HepG2 (cell line): ENCODE measurements at regions not wholly inside any gene's neighbourhood (a gene's known extent, or its start where the extent isn't known, plus 50 kb on each side); places are given as distances from the start of the nearest gene placed in this dataset.

ENCODE experiments used
- ATAC-seq: fragments of 200-7000 bp; cut with Tn5 transposase; 3 replicates; pipeline ENCODE4 v1.9.1; 2020; ENCODE audit warnings: mild to moderate bottlenecking, moderate library complexity
- BruUV-seq: library from RNA; stranded (reverse); fragments of 400-500 nt; replicated peaks from 2 replicates; lab custom pipeline; 2021; lab: Mats Ljungman, UMichigan
- CTCF ChIA-PET: fragments of 300-600 bp; formaldehyde crosslinking; extraction: SDS; loops from one replicate; lab custom pipeline; 2021; ENCODE audit warnings: low total read pairs, inconsistent platforms, low intra/inter-chr PET ratio; lab: Yijun Ruan, JAX
- POLR2A ChIA-PET: fragments of 350-600 bp; sonication (Branson Sonifier 250); formaldehyde crosslinking; loops from one replicate; lab custom pipeline; 2020; ENCODE audit warnings: antibody characterized with exemption, inconsistent platforms; lab: Yijun Ruan, JAX
- DNase-seq: peaks from one replicate; pipeline ENCODE4 v3.0.0-alpha.2; 2015; ENCODE audit warnings: low spot score
- FAIRE-seq: peaks from 3 replicates; lab custom pipeline; 2011; peaks lifted over from hg19 to GRCh38; lab: Jason Lieb, UNC
- H2AFZ ChIP-seq: one replicate; pipeline ENCODE4 v1.6.1; 2011; ENCODE audit warnings: low read length, inconsistent platforms
- H3K27ac ChIP-seq: fragments of 300-600 bp; 3 replicates; pipeline ENCODE4 v1.8.0; 2011; ENCODE audit warnings: mixed run types, mild to moderate bottlenecking, mixed read lengths, low read length, inconsistent platforms; ENCODE audit not compliant: insufficient read depth; ENCODE audit errors: extremely low read length
- H3K27me3 ChIP-seq, 2 experiments: fragments of 200-600 bp in 1 of 2; 2 replicates in 1 of 2; 3 replicates in 1 of 2; pipeline versions ENCODE4 v1.6.0 to v1.8.0; 2011; ENCODE audit warnings: low read length in 2 of 2, mild to moderate bottlenecking in 2 of 2, moderate library complexity in 2 of 2, inconsistent platforms in 1 of 2; ENCODE audit not compliant: insufficient read depth in 2 of 2, control insufficient read depth in 1 of 2
- H3K36me3 ChIP-seq, 2 experiments: fragments of 200-600 bp in 1 of 2; replicated peaks in 1 of 2; 2 replicates in 1 of 2; 3 replicates in 1 of 2; pipeline versions ENCODE4 v1.5.1 to v1.8.0; 2011; ENCODE audit warnings: low read length in 2 of 2, inconsistent platforms in 1 of 2; ENCODE audit not compliant: insufficient read depth in 2 of 2, control insufficient read depth in 1 of 2
- H3K4me1 ChIP-seq: 2 replicates; pipeline ENCODE4 v1.5.1; 2012; ENCODE audit warnings: low read length, inconsistent platforms; ENCODE audit not compliant: insufficient read depth
- H3K4me2 ChIP-seq: 2 replicates; pipeline ENCODE4 v1.6.0; 2011; ENCODE audit warnings: low read depth, low read length, inconsistent platforms
- H3K4me3 ChIP-seq, 3 experiments: fragments of 200-600 bp in 1 of 3; sonication (generic), shearing (Covaris generic) in 1 of 3; replicated peaks in 1 of 3; 2 replicates each; pipeline ENCODE4 v1.5.1; 2011 to 2016; ENCODE audit warnings: low read length in 3 of 3, inconsistent platforms in 2 of 3, low read depth in 2 of 3, mild to moderate bottlenecking in 2 of 3, control low read depth in 1 of 3, mixed read lengths in 1 of 3; ENCODE audit not compliant: insufficient read depth in 1 of 3
- H3K79me2 ChIP-seq: one replicate; pipeline ENCODE4 v1.6.1; 2011; ENCODE audit warnings: low read length, inconsistent platforms; ENCODE audit not compliant: insufficient read depth
- H3K9ac ChIP-seq: 2 replicates; pipeline ENCODE4 v1.6.0; 2011; ENCODE audit warnings: mild to moderate bottlenecking, low read depth, low read length, inconsistent platforms; ENCODE audit not compliant: insufficient read depth
- H3K9me3 ChIP-seq: 2 replicates; pipeline ENCODE4 v1.5.1; 2012; ENCODE audit warnings: mild to moderate bottlenecking, low read length
- H4K20me1 ChIP-seq: 2 replicates; pipeline ENCODE4 v1.6.0; 2011; ENCODE audit warnings: inconsistent platforms, mild to moderate bottlenecking, low read length, moderate library complexity; ENCODE audit not compliant: insufficient read depth
- ATF4 ChIP-seq, 2 experiments: fragments of 450-650 bp in 1 of 2; sonication (generic) in 1 of 2; formaldehyde crosslinking; IDR thresholded peaks; 2 replicates each; pipeline versions ENCODE4 v1.5.0 to v1.8.0; 2020 to 2022; ENCODE audit warnings: mild to moderate bottlenecking in 1 of 2, missing genetic modification reagents in 1 of 2
- CCDC6 ChIP-seq: sonication (generic); formaldehyde crosslinking; IDR thresholded peaks from 2 replicates; pipeline ENCODE4 v1.8.1; 2022; ENCODE audit warnings: mild to moderate bottlenecking, missing genetic modification reagents, moderate library complexity
- DNMT3B ChIP-seq: conservative IDR thresholded peaks from 2 replicates; pipeline ENCODE4 v1.6.1; 2016; ENCODE audit warnings: missing biosample characterization, control low read depth
- HDAC1 ChIP-seq: sonication (generic); formaldehyde crosslinking; IDR thresholded peaks from 2 replicates; pipeline ENCODE4 v1.5.1; 2020; ENCODE audit warnings: mild to moderate bottlenecking, missing genetic modification reagents
- IKZF1 ChIP-seq: fragments of 450-650 bp; IDR thresholded peaks from 2 replicates; pipeline ENCODE4 v1.7.1; 2016
- KDM3A ChIP-seq: IDR thresholded peaks from 2 replicates; pipeline ENCODE4 v1.6.1; 2018; ENCODE audit warnings: low read depth, missing compliant biosample characterization
- LBX2 ChIP-seq: sonication (generic); formaldehyde crosslinking; IDR thresholded peaks from 2 replicates; pipeline ENCODE4 v1.5.0; 2020; ENCODE audit warnings: missing genetic modification reagents, mild to moderate bottlenecking, borderline replicate concordance
- RARA ChIP-seq: IDR thresholded peaks from 2 replicates; pipeline ENCODE4 v1.6.1; 2016; ENCODE audit warnings: missing genetic modification reagents, missing compliant biosample characterization
- SP140L ChIP-seq: sonication (generic); formaldehyde crosslinking; IDR thresholded peaks from 2 replicates; pipeline ENCODE4 v1.4.0; 2020; ENCODE audit warnings: missing genetic modification reagents, borderline replicate concordance
- ZNF124 ChIP-seq: sonication (generic); formaldehyde crosslinking; IDR thresholded peaks from 2 replicates; pipeline ENCODE4 v1.4.0; 2020; ENCODE audit warnings: missing genetic modification reagents
- ZNF17 ChIP-seq: sonication (generic); formaldehyde crosslinking; IDR thresholded peaks from 2 replicates; pipeline ENCODE4 v1.5.0; 2020; ENCODE audit warnings: mild to moderate bottlenecking, missing genetic modification reagents
- ZNF260 ChIP-seq: sonication (generic); formaldehyde crosslinking; IDR thresholded peaks from 2 replicates; pipeline ENCODE4 v1.4.0; 2020; ENCODE audit warnings: missing genetic modification reagents, low read depth, mild to moderate bottlenecking, borderline replicate concordance
- ZNF296 ChIP-seq: sonication (generic); formaldehyde crosslinking; conservative IDR thresholded peaks from 2 replicates; pipeline ENCODE4 v1.5.0; 2020; ENCODE audit warnings: mild to moderate bottlenecking, missing genetic modification reagents
- ZNF3 ChIP-seq: IDR thresholded peaks from 2 replicates; pipeline ENCODE4 v1.7.0; 2017; ENCODE audit warnings: inconsistent platforms
- ZNF34 ChIP-seq: sonication (generic); formaldehyde crosslinking; IDR thresholded peaks from 2 replicates; pipeline ENCODE4 v1.4.0; 2020; ENCODE audit warnings: mild to moderate bottlenecking, missing genetic modification reagents, borderline replicate concordance
- ZNF670 ChIP-seq: sonication (generic); formaldehyde crosslinking; IDR thresholded peaks from 2 replicates; pipeline ENCODE4 v1.8.0; 2022; ENCODE audit warnings: mild to moderate bottlenecking, missing genetic modification reagents, borderline replicate concordance
- WGBS: methylation state at CpG from one replicate; pipeline ENCODE4 v1.1.6; 2017; ENCODE audit warnings: low lambda C conversion rate; 5-methylcytosine and 5-hydroxymethylcytosine counted together
- in situ Hi-C: cut with HindIII; loops from 2 replicates; pipeline ENCODE4 v1.10.0; 2017; ENCODE audit warnings: low pct_unique_long_range_greater_than_20kb; ENCODE audit not compliant: extremely low pct_ligation_motif_present
- intact Hi-C: fragments of 100-400 bp; cut with micrococcal nuclease; formaldehyde crosslinking; loops from one replicate; pipeline ENCODE4 v1.10.0; 2022; ENCODE audit not compliant: unreplicated experiment
- TF ChIP-seq, protein P1 (sequence below): IDR thresholded peaks from 2 replicates; pipeline ENCODE4 v1.6.1; 2016; ENCODE audit warnings: low read depth, control low read depth
- TF ChIP-seq, protein P2 (sequence below): sonication (generic); formaldehyde crosslinking; IDR thresholded peaks from 2 replicates; pipeline ENCODE4 v1.4.0; 2020; ENCODE audit warnings: missing genetic modification reagents, mild to moderate bottlenecking, borderline replicate concordance

DNA sequence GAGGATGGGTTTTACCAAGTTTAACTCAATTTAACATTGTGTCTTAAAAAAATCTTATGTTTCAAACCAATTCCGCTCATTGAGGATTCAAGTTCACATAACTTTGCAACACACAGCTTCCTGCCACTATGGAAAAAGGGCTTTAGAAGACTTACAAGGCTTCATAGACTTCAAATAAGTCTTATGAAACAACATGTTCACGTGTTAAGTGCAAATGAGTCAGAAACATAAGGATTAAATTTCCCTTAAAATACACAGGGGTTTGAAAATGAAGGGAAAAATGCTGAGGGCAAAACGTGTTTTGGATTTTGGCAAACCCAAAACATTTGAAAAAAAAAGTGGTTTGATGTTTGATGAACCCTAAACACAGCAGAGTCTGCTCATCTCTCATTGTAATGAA is 364.8 kb downstream of the BMP4 start:
- Histone ChIP-seq H3K4me3 (no peak overlapping the region), H3K36me3 (no peaks in the 10 kb centered on the region), H3K9ac (no peak overlapping the region), H3K27me3 (no peaks in the 10 kb centered on the region), H3K79me2 (no peaks in the 10 kb centered on the region), H3K9me3 (no peaks in the 10 kb centered on the region), H4K20me1 (no peaks in the 10 kb centered on the region), H3K4me2 (no peak overlapping the region), H3K4me1 (no peaks in the 10 kb centered on the region), H2AFZ (no peak overlapping the region), H3K27ac (no peak overlapping the region)
- TF ChIP-seq SP140L (CRISPR knock-in tag) (no peak), IKZF1 (no peak), ZNF17 (no peak), ZNF296 (CRISPR knock-in tag) (no peak), LBX2 (CRISPR knock-in tag) (no peak)
- ATAC-seq = no peak
- CTCF ChIA-PET = no interaction called here
- FAIRE-seq = no peak
- intact Hi-C loops = no loop called here
- POLR2A ChIA-PET = no interaction called here
- WGBS = 92% methylated on average over 3 of the region's 3 CpGs
- BruUV-seq = no TSS peak
- in situ Hi-C loops = no loop called here
- no peak for DNase-seq

GRCh38 chr14:53581504-53581903 is 375.1 kb downstream of the BMP4 start:
- CTCF ChIA-PET = no interaction called here
- WGBS = 71% methylated on average over 1 of the region's 1 CpG
- POLR2A ChIA-PET = no interaction called here
- no peak for TF ChIP-seq KDM3A
- no peak for TF ChIP-seq ATF4 (CRISPR knock-in tag; IDR thresholded peaks at IDR 0.05)
- TF ChIP-seq, protein P1, sequence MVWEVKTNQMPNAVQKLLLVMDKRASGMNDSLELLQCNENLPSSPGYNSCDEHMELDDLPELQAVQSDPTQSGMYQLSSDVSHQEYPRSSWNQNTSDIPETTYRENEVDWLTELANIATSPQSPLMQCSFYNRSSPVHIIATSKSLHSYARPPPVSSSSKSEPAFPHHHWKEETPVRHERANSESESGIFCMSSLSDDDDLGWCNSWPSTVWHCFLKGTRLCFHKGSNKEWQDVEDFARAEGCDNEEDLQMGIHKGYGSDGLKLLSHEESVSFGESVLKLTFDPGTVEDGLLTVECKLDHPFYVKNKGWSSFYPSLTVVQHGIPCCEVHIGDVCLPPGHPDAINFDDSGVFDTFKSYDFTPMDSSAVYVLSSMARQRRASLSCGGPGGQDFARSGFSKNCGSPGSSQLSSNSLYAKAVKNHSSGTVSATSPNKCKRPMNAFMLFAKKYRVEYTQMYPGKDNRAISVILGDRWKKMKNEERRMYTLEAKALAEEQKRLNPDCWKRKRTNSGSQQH (CRISPR knock-in tag) = no peak
- no peak for TF ChIP-seq DNMT3B
- TF ChIP-seq, protein P2, sequence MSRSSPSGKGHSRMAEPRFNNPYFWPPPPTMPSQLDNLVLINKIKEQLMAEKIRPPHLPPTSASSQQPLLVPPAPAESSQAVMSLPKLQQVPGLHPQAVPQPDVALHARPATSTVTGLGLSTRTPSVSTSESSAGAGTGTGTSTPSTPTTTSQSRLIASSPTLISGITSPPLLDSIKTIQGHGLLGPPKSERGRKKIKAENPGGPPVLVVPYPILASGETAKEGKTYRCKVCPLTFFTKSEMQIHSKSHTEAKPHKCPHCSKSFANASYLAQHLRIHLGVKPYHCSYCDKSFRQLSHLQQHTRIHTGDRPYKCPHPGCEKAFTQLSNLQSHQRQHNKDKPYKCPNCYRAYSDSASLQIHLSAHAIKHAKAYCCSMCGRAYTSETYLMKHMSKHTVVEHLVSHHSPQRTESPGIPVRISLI (CRISPR knock-in tag) = no peak
- no peak for TF ChIP-seq ZNF124
- no peak for TF ChIP-seq ZNF670 (CRISPR knock-in tag)
- no peak for TF ChIP-seq HDAC1 (CRISPR knock-in tag)
- TF ChIP-seq ZNF260 (CRISPR knock-in tag) = no peak
- no peak for TF ChIP-seq ZNF3 (CRISPR knock-in tag)
- TF ChIP-seq RARA = no peak
- TF ChIP-seq ZNF34 = no peak
- TF ChIP-seq CCDC6 (CRISPR knock-in tag) = no peak

More at GRCh38 chr14:53581504-53581903, 375.1 kb downstream of the BMP4 start:
- no peak overlapping the region for H3K9ac ChIP-seq
- H3K4me2 ChIP-seq = no peak overlapping the region
- intact Hi-C loops = no loop called here
- no peaks in the 10 kb centered on the region for H3K4me1 ChIP-seq
- no peak overlapping the region for H3K4me3 ChIP-seq
- no peak overlapping the region for H3K27ac ChIP-seq
- H4K20me1 ChIP-seq = no peaks in the 10 kb centered on the region
- H2AFZ ChIP-seq = no peak overlapping the region
- peaks cover 0 to 3% of the 10 kb centered on the region in 2 experiments; a peak in 1 of 5 replicates for H3K36me3 ChIP-seq
- H3K9me3 ChIP-seq = no peaks in the 10 kb centered on the region
- H3K27me3 ChIP-seq = no peaks in the 10 kb centered on the region
- no TSS peak for BruUV-seq
- FAIRE-seq (no peak), ATAC-seq (no peak), DNase-seq (no peak)
- H3K79me2 ChIP-seq = no peaks in the 10 kb centered on the region
- in situ Hi-C loops = no loop called here
